WI38 (cell line): ENCODE measurements at regions not wholly inside any gene's neighbourhood (a gene's known extent, or its start where the extent isn't known, plus 50 kb on each side); places are given as distances from the start of the nearest gene placed in this dataset.
"Not testable (repeated sequence)": the region's sequence is repeated elsewhere in the genome, so short reads cannot be mapped to it uniquely, and the experiment has no call there.

ENCODE experiments used
- H3K4me3 ChIP-seq: 2 replicates; pipeline ENCODE4 v1.5.1; 2011; ENCODE audit warnings: low read depth, mild to moderate bottlenecking, control low read depth, low read length
- TF ChIP-seq, protein P1 (sequence below): IDR thresholded peaks from 2 replicates; pipeline ENCODE4 v1.5.1; 2012; ENCODE audit warnings: low read depth, mild to moderate bottlenecking, control low read depth, low read length

DNA sequence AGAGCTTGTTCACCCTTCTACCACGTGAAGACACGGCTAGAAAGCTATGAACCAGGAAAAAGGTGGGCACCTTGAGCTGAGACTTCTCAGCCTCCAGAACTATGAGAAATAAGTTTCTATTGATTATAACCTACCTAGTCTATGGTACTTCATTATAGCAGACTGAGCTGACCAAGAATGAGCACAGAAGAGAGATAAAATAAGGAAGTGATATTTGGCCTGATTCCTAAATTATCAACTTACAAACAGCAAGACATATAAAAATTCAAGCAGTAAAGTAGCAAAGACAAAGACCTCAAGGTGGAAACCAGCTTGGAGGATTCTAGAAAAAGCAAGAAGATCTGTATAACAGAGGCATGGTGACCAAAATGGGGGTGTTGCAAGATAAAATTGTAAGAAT, 63.9 kb upstream of the OSTN start:
- H3K4me3 ChIP-seq = no peak overlapping the region
- TF ChIP-seq, protein P1, sequence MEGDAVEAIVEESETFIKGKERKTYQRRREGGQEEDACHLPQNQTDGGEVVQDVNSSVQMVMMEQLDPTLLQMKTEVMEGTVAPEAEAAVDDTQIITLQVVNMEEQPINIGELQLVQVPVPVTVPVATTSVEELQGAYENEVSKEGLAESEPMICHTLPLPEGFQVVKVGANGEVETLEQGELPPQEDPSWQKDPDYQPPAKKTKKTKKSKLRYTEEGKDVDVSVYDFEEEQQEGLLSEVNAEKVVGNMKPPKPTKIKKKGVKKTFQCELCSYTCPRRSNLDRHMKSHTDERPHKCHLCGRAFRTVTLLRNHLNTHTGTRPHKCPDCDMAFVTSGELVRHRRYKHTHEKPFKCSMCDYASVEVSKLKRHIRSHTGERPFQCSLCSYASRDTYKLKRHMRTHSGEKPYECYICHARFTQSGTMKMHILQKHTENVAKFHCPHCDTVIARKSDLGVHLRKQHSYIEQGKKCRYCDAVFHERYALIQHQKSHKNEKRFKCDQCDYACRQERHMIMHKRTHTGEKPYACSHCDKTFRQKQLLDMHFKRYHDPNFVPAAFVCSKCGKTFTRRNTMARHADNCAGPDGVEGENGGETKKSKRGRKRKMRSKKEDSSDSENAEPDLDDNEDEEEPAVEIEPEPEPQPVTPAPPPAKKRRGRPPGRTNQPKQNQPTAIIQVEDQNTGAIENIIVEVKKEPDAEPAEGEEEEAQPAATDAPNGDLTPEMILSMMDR = no peak

DNA sequence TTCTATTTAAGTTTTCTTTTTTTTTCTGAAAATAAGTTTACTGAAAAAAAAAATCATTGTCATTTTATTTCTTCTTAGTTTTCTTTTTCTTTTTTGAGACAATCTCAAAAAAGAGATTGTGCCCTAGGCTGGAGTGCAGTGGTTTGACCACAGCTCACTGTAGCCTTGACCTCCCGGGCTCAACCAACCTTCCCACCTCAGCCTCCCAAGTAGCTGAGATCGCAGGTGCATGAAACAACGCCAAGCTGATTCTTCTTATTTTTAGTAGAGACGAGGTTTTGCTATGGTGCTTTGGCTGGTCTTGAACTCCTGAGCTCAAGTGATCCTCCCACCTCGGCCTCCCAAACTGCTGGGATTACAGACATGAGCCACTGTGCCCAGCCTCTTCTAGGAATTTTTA, 65.7 kb upstream of the OSTN start:
- no peak overlapping the region for H3K4me3 ChIP-seq
- TF ChIP-seq, protein P1 = no peak

DNA sequence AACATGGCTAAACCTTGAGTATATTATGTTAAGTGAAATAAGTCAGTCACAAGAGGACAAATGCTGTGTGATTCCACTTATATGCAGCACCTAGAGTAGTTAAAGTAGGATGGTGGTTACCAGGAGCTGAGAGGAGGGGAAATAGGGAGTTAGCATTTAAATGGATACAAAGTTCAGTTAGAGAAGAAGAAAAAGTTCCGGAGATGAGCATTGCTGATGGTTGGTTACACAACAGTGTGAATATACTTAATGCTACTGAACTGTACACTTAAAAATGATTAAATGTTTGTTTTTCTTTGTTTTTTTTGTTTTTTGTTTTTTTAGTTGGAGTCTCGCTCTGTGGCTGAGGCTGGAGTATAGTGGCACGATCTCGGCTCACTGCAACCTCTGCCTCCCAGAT, 67.7 kb upstream of the OSTN start:
- H3K4me3 ChIP-seq = no peak overlapping the region
- TF ChIP-seq, protein P1 = no peak

DNA sequence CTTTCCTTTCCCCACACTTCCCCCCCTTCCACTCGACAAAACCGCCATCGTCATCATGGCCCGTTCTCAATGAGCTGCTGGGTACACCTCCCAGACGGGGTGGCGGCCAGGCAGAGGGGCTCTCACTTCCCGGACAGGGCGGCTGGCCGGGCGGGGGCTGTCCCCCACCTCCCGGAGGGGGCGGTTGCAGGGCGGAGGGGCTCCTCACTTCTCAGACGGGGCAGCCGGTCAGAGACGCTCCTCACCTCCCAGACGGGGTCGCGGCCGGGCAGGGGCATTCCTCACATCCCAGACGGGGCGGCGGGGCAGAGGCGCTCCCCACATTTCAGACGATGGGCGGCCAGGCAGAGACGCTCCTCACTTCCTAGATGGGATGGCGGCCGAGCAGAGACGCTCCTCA, 74.2 kb upstream of the OSTN start:
- not testable (repeated sequence) for H3K4me3 ChIP-seq

DNA sequence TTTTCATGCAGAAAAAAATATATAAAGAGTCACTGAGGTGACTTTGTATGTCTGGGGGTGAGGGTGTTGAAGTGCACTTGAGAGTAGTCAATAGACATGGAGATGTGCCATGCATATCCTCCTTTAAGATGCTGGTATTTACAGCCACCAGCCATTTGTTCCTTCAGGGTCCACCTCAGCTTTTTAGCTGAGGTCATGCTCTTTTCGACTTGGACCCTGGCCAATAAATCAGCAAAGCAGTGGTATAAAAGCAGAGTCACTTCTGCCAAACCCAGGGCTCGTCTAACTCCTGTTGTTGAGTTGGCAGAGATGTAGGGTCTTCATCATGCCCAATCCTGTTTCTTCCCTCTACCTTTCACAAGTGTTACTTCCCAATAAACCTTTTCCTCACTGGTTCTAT, 75.1 kb upstream of the OSTN start:
- no peak overlapping the region for H3K4me3 ChIP-seq
- TF ChIP-seq, protein P1 = no peak

DNA sequence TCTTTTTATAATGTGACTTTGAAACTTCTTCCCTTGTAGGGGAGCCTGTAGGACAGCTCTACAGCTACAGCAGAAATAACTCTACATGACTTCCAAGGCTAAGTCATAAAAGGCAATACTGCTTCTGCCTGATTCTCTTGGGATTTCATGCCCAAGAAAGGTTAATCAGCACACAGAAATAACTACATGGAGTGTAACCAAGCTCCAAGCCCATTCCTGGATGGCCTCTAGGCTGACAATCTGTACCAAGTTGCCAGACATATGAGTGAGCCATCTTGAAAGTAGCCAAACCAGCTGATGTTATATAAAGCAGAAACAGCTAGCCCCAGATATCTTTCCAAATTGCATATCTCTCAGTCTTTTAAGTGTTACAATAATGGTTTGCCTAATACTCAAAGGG, 75.8 kb upstream of the OSTN start:
- no peak overlapping the region for H3K4me3 ChIP-seq
- TF ChIP-seq, protein P1 = no peak

DNA sequence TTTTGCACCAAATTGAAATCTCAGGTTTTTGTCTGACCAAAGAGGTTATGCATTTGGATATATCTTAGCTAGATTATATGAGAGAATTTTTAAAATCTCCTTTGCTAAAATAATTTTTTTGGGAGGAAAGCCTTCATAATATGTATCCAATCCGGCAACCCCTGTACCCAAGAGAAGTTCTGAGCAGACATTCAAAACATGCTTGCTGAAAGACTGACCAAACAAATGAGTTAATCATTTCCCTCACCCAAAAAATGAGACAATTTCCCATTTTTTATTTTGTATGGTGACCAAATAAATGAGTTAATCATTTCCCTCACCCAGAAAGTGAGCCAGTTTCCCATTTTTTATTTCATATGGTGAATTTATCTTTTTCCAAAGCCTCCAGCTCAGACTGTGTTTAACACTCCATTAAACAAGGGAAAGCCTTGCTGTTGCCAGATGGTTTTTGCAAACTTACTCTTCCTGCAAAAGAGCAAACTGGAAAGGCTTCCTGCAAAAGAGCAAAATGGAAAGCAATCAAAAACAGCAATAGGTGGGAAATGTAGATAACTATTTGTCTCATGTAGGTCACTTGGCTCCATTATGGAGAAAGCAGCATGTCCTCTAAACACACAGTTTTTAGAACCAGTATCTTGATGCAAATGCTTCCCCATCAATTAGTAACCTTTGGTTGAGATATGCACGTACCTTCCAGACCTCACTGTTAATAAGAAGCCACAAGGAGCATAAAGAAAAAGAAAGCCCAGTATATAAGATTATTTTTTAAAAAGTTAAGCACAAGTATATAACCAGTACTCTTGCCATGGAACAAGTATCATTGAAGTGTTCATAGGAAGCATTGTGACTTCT, 78.4 kb upstream of the OSTN start:
- no peak overlapping the region for H3K4me3 ChIP-seq
- TF ChIP-seq, protein P1 = no peak
